A204.1 (cell line): ENCODE measurements at regions not wholly inside any gene's neighbourhood (a gene's known extent, or its start where the extent isn't known, plus 50 kb on each side); places are given as distances from the start of the nearest gene placed in this dataset.
"Not testable (repeated sequence)": the region's sequence is repeated elsewhere in the genome, so short reads cannot be mapped to it uniquely, and the experiment has no call there.

ENCODE experiments used
- FAIRE-seq: peaks from 2 replicates; lab custom pipeline; 2012; peaks lifted over from hg19 to GRCh38; lab: Jason Lieb, UNC

DNA sequence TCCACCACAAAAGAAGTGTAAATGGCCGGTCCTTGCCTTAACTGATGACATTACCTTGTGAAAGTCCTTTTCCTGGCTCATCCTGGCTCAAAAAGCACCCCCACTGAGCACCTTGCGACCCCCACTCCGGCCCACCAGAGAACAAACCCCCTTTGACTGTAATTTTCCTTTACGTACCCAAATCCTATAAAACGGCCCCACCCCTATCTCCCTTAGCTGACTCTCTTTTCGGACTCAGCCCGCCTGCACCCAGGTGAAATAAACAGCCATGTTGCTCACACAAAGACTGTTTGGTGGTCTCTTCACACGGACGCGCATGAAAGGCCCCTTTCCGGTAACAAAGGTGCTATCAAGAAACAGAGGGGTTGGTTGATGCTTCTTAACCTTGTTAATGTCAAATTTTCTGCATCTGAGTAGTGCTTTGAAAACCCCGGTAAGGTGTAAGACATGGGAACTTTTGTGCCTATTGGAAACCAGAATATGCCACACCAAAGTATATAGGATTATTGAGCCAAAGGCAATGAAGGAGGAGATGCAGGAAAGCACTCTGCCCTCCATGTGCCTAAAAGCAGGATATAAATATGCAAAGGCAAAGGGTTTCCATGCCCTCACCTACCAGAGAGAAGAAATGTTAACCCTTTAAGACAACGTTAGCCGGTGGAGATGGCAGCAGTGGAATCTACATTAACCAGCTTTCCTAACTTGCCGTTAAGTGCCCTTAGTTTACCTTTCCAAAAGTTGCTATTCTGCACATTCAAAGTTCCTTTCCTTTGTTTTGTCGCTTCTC, 105.4 kb upstream of the LDB2 start:
- not testable (repeated sequence) for FAIRE-seq

GRCh38 chr4:16995451-16995850, 97.0 kb upstream of the LDB2 start:
- FAIRE-seq, result no peak

GRCh38 chr4:16993956-16994840, 95.8 kb upstream of the LDB2 start:
- FAIRE-seq, result no peak

- no peak for FAIRE-seq
Observed at GRCh38 chr4:16992566-16993225, 94.3 kb upstream of the LDB2 start.

- FAIRE-seq, result no peak
Observed at GRCh38 chr4:16991450-16991849, 93.0 kb upstream of the LDB2 start.

DNA sequence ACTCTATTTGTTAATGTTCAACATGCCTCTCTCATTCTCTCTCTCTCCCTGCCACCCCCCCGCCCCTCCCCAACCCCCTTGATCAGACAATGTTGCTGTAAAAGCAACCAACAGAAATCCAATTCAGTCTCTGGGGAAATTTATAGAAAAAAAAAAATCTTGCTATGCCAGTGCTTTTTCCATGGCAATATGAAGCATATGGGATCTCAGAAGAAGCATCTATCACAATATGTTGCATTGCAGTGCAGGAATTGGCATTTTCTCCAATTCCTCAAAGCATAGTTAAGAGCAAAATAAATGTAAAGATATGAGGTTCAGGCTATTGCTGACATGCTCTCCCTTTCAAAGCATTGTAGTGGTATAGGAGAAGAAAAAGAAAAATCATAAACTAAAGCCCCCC, 90.9 kb upstream of the LDB2 start:
- no peak for FAIRE-seq

- FAIRE-seq, result no peak
Observed at GRCh38 chr4:16988814-16989213, 90.4 kb upstream of the LDB2 start.

GRCh38 chr4:16977081-16977480, 78.6 kb upstream of the LDB2 start:
- FAIRE-seq, result no peak

GRCh38 chr4:16969696-16970135, 71.3 kb upstream of the LDB2 start:
- no peak for FAIRE-seq

GRCh38 chr4:16967722-16968121, 69.3 kb upstream of the LDB2 start:
- no peak for FAIRE-seq

- no peak for FAIRE-seq
Observed at GRCh38 chr4:16959305-16959704, 60.9 kb upstream of the LDB2 start.

- no peak for FAIRE-seq
Observed at GRCh38 chr4:16952896-16953630, 54.6 kb upstream of the LDB2 start.

GRCh38 chr4:16952462-16952871, 54.0 kb upstream of the LDB2 start:
- no peak for FAIRE-seq
